Hepatocyte (in vitro differentiated cells): ENCODE measurements at regions not wholly inside any gene's neighbourhood (a gene's known extent, or its start where the extent isn't known, plus 50 kb on each side); places are given as distances from the start of the nearest gene placed in this dataset.

Experiments
- DNase-seq: peaks from one replicate; pipeline ENCODE4 v3.0.0-alpha.2; 2016; ENCODE audit warnings: low spot score
- H2AFZ ChIP-seq: fragments of 200-600 bp; sonication (generic); 2 replicates; pipeline ENCODE4 v1.6.0; 2016; ENCODE audit warnings: antibody characterized with exemption, mild to moderate bottlenecking
- H3K27ac ChIP-seq: fragments of 200-600 bp; sonication (generic); 2 replicates; pipeline ENCODE4 v1.5.1; 2016; ENCODE audit warnings: mild to moderate bottlenecking
- H3K27me3 ChIP-seq: fragments of 200-600 bp; sonication (generic); 2 replicates; pipeline ENCODE4 v1.6.1; 2016
- H3K36me3 ChIP-seq: fragments of 200-600 bp; sonication (generic); replicated peaks from 2 replicates; pipeline ENCODE4 v1.5.1; 2016; ENCODE audit warnings: low read depth; ENCODE audit not compliant: insufficient read depth
- H3K4me1 ChIP-seq: fragments of 200-600 bp; sonication (generic); 2 replicates; pipeline ENCODE4 v1.5.1; 2016; ENCODE audit warnings: mild to moderate bottlenecking, moderate library complexity; ENCODE audit not compliant: insufficient read depth
- H3K4me2 ChIP-seq: fragments of 200-600 bp; sonication (generic); 2 replicates; pipeline ENCODE4 v1.6.0; 2016
- H3K4me3 ChIP-seq: fragments of 200-600 bp; sonication (generic); 2 replicates; pipeline ENCODE4 v1.5.1; 2016; ENCODE audit warnings: mild to moderate bottlenecking
- H3K79me2 ChIP-seq: fragments of 200-600 bp; sonication (generic); 2 replicates; pipeline ENCODE4 v1.6.0; 2017; ENCODE audit warnings: mild to moderate bottlenecking
- H3K9me2 ChIP-seq: fragments of 200-600 bp; sonication (generic); replicated peaks from 2 replicates; pipeline ENCODE4 v1.6.0; 2017; ENCODE audit warnings: mild to moderate bottlenecking; ENCODE audit not compliant: insufficient read depth
- H3K9me3 ChIP-seq: fragments of 200-600 bp; sonication (generic); 2 replicates; pipeline ENCODE4 v1.5.1; 2016; ENCODE audit warnings: low read depth, mild to moderate bottlenecking
- H4K20me1 ChIP-seq: fragments of 200-600 bp; sonication (generic); 2 replicates; pipeline ENCODE4 v1.6.0; 2016; ENCODE audit warnings: mild to moderate bottlenecking; ENCODE audit not compliant: insufficient read depth, poor library complexity, severe bottlenecking
- CTCF ChIP-seq: fragments of 200-600 bp; sonication (generic); IDR thresholded peaks from 2 replicates; pipeline ENCODE4 v1.5.1; 2016; ENCODE audit warnings: antibody characterized with exemption, mild to moderate bottlenecking; ENCODE audit not compliant: poor library complexity
- EZH2 ChIP-seq: fragments of 200-600 bp; sonication (generic); IDR thresholded peaks from 2 replicates; pipeline ENCODE4 v1.6.1; 2016; ENCODE audit warnings: antibody characterized with exemption, mild to moderate bottlenecking, borderline replicate concordance
- EZH2phosphoT487 ChIP-seq: fragments of 200-600 bp; sonication (generic); IDR thresholded peaks from one replicate; pipeline ENCODE4 v1.6.1; 2018; ENCODE audit warnings: antibody characterized with exemption, mild to moderate bottlenecking, low read depth, moderate library complexity; ENCODE audit not compliant: unreplicated experiment, severe bottlenecking
- WGBS: methylation state at CpG from one replicate; pipeline ENCODE4 v1.1.6; 2016; ENCODE audit warnings: low lambda C conversion rate; ENCODE audit errors: missing lambda C conversion rate; 5-methylcytosine and 5-hydroxymethylcytosine counted together

DNA sequence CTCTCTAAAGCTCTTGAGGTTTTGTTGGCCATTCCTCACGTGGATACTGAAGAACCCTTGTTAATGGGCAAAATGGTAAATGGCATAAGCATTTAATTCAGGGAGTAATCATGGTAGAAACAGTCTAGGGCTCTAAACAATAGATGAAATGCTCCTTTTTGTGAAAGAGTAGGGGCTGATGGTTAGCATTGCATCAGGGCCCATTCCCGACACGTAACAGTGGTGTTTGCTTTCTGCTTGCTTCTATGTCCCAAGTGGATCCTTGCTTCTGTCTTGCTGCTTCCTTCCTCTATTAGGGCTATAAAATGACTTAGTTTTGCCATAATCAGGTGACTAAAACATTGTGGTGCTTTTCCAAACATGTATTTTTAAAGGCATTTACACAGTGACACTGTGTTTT is 230.9 kb upstream of the AFF2 start:
- H3K79me2 ChIP-seq = no peaks in the 10 kb centered on the region
- no peak overlapping the region for H3K27ac ChIP-seq
- H3K36me3 ChIP-seq = no peaks in the 10 kb centered on the region
- no peak overlapping the region for H2AFZ ChIP-seq
- no peak for TF ChIP-seq EZH2
- no peak for TF ChIP-seq EZH2phosphoT487
- no peak for TF ChIP-seq CTCF
- no peak for DNase-seq
- no peak overlapping the region for H3K4me3 ChIP-seq
- H3K4me1 ChIP-seq = no peaks in the 10 kb centered on the region
- no peaks in the 10 kb centered on the region for H3K27me3 ChIP-seq
- no peaks in the 10 kb centered on the region for H4K20me1 ChIP-seq
- H3K9me3 ChIP-seq = no peaks in the 10 kb centered on the region
- no peak overlapping the region for H3K4me2 ChIP-seq
- 68% methylated on average over 3 of the region's 3 CpGs for WGBS
- H3K9me2 ChIP-seq = no peaks in the 10 kb centered on the region

GRCh38 chrX:148270499-148270898 is 229.9 kb upstream of the AFF2 start:
- Histone ChIP-seq H3K27me3 (no peaks in the 10 kb centered on the region), H3K9me2 (no peaks in the 10 kb centered on the region), H3K36me3 (no peaks in the 10 kb centered on the region), H4K20me1 (no peaks in the 10 kb centered on the region), H3K79me2 (no peaks in the 10 kb centered on the region), H3K9me3 (no peaks in the 10 kb centered on the region), H3K4me1 (no peaks in the 10 kb centered on the region), H2AFZ (no peak overlapping the region), H3K27ac (no peak overlapping the region), H3K4me3 (no peak overlapping the region), H3K4me2 (no peak overlapping the region)
- no peak for TF ChIP-seq EZH2phosphoT487
- 80% methylated on average over 2 of the region's 2 CpGs for WGBS
- no peak for DNase-seq

DNA sequence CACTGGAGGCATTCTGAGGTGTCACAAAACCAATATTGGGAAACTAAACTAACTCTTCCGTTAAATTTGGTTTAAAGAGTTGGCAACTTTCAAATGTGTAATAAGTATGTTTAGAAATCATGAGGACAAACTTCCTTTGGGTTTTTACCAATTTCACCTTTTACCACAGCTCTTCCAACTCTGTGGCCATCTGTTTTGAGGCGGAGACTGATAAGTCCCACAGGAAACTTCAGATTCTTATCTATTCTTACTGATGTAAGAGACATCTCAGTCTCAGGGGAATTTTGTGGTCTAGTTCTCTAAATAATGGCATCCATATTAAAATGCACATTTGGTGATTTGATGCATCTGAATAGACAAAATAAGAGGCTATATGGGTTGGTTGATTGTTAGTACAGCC is 229.2 kb upstream of the AFF2 start:
- Histone ChIP-seq H3K9me2 (no peaks in the 10 kb centered on the region), H3K4me1 (no peaks in the 10 kb centered on the region), H3K36me3 (no peaks in the 10 kb centered on the region), H3K27ac (no peak overlapping the region), H4K20me1 (no peaks in the 10 kb centered on the region), H3K9me3 (no peaks in the 10 kb centered on the region), H3K27me3 (no peaks in the 10 kb centered on the region), H2AFZ (no peak overlapping the region), H3K4me3 (no peak overlapping the region), H3K79me2 (no peaks in the 10 kb centered on the region), H3K4me2 (no peak overlapping the region)
- TF ChIP-seq CTCF = no peak
- no peak for TF ChIP-seq EZH2phosphoT487
- no peak for TF ChIP-seq EZH2
- WGBS = 72% methylated on average over 2 of the region's 2 CpGs
- no peak for DNase-seq

DNA sequence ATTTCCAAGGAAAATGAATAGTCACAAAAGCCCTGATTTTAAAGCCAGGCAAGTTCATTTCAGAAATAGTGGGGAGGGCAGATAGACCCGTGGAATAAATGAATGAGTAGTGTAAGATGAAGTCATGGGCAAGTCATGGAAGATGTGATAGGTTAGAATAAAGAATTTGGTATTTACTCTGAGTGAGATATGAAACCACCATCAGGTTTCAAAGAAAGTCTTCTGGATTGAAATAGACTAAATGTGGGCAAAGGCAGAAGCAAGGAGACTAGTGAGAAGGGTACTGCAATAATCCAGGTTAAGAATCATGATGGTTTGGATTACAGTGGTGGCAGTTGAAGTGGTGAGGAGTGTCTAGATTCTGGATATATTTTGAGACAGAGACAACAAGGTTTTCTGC is 218.5 kb upstream of the AFF2 start:
- TF ChIP-seq EZH2phosphoT487 (no peak), EZH2 (no peak), CTCF (no peak)
- no peaks in the 10 kb centered on the region for H3K36me3 ChIP-seq
- 55% methylated on average over 1 of the region's 1 CpG for WGBS
- no peak overlapping the region for H2AFZ ChIP-seq
- no peaks in the 10 kb centered on the region for H3K79me2 ChIP-seq
- H3K9me3 ChIP-seq = no peaks in the 10 kb centered on the region
- H3K27me3 ChIP-seq = no peaks in the 10 kb centered on the region
- no peak overlapping the region for H3K4me2 ChIP-seq
- H3K4me3 ChIP-seq = no peak overlapping the region
- H4K20me1 ChIP-seq = no peaks in the 10 kb centered on the region
- no peak overlapping the region for H3K27ac ChIP-seq
- H3K9me2 ChIP-seq = no peaks in the 10 kb centered on the region
- no peak for DNase-seq
- H3K4me1 ChIP-seq = no peaks in the 10 kb centered on the region
